ENCODE measurements at regions not wholly inside any gene's neighbourhood (a gene's known extent, or its start where the extent isn't known, plus 50 kb on each side); places are given as distances from the start of the nearest gene placed in this dataset.

GRCh38 chr3:57009802-57010201 is 50.7 kb upstream of the SPATA12 start:
- no peak for DNase-seq (ENCODE audit: extremely low spot score in 2 of 2)
- Histone ChIP-seq H3K9me3 (no peaks in the 10 kb centered on the region), H3K27ac (peak overlapping the region; percentile 85), H3K4me3 (no peak overlapping the region), H3K4me1 (peaks cover 46% of the 10 kb centered on the region), H3K36me3 (no peaks in the 10 kb centered on the region), H3K27me3 (no peaks in the 10 kb centered on the region)
- intact Hi-C loops (cut with DNase I), result loop anchor here (10.0 kb wide), 1 partner anchor 155 kb away; the partner anchor contains the start of gene IL17RD
- TF ChIP-seq POLR2A (IDR thresholded peaks at IDR 0.05), result no peak

DNA sequence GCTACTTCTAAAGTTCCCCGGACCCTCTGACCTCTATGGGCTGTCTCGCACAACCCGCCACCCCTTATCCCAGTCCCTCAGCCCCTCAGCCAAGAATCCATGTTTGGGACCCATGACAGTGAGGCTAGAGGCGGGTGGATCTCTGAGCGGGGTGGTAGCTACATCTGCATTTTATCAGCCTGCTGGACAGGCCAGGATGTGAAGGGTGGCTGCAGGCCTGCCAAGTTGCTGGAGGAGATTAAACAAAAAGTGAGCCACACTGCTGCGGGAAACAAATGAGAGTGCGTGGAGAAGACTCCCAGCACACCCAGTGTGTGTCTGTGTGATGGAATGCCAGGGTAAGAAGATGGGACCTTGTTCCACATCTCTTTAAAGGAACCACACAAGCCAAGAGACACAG is 51.1 kb upstream of the SPATA12 start:
- Histone ChIP-seq H3K36me3 (no peaks in the 10 kb centered on the region), H3K4me3 (no peak overlapping the region), H3K9me3 (no peaks in the 10 kb centered on the region), H3K27ac (peak overlapping the region; percentile 85), H3K4me1 (peaks cover 46% of the 10 kb centered on the region), H3K27me3 (no peaks in the 10 kb centered on the region)
- no peak for DNase-seq (ENCODE audit: extremely low spot score in 2 of 2)
- intact Hi-C loops (cut with DNase I), result loop anchor here (10.0 kb wide), 1 partner anchor 155 kb away; the partner anchor contains the start of gene IL17RD
- TF ChIP-seq POLR2AphosphoS5 (IDR thresholded peaks at IDR 0.05; ENCODE audit: insufficient read depth in 1 of 2, low read depth in 1 of 2) (no peak), POLR2A (IDR thresholded peaks at IDR 0.05) (no peak)
- TF ChIP-seq, protein P1, sequence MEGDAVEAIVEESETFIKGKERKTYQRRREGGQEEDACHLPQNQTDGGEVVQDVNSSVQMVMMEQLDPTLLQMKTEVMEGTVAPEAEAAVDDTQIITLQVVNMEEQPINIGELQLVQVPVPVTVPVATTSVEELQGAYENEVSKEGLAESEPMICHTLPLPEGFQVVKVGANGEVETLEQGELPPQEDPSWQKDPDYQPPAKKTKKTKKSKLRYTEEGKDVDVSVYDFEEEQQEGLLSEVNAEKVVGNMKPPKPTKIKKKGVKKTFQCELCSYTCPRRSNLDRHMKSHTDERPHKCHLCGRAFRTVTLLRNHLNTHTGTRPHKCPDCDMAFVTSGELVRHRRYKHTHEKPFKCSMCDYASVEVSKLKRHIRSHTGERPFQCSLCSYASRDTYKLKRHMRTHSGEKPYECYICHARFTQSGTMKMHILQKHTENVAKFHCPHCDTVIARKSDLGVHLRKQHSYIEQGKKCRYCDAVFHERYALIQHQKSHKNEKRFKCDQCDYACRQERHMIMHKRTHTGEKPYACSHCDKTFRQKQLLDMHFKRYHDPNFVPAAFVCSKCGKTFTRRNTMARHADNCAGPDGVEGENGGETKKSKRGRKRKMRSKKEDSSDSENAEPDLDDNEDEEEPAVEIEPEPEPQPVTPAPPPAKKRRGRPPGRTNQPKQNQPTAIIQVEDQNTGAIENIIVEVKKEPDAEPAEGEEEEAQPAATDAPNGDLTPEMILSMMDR (IDR thresholded peaks at IDR 0.05), result no peak

DNA sequence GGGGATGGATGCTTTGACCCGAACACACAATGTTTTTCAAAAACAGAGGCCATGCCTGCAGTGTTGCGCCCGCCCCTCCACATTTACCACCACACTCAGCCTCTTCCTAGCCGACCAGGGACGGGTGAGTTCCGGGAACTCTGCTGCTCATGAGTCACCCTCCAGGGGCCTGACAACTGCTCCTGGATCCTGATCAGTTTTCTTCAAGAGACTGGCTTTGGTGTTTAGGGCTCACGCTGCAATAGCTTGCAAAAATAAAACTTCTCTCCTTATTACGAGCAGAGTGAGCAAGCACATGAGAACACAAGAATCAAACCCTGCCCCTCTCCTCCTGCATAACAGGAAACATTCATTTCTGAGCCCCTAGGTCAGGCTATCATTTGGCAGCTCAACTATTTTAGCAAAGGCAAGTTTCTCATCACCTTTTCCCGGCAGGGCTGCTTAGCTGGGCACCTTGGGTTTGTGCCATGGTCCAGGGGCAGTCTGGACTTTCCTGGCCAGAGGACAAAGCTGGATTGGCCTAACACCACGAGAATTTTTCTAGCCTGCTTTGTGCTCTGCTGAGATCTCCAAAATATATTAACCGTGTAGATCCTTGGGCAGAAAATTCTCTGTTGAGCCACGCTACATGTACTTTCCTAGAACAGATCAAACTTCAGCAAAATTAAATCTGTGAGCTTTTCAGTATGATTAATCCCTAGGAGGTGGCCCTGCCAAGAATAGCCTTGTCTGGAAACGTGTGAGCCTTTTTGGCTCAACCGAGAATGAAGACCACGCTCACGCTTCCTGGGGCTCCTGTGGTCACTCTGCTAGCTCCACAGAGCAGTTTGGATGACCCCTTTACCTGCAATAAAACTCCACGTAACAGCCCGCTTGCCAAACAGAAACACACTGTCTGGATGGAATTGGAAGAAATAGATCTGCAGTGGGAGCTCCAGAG is 52.7 kb upstream of the SPATA12 start:
- H3K36me3 ChIP-seq, result no peaks in the 10 kb centered on the region
- TF ChIP-seq POLR2A (IDR thresholded peaks at IDR 0.05) (no peak), POLR2AphosphoS5 (IDR thresholded peaks at IDR 0.05; ENCODE audit: insufficient read depth in 1 of 2, low read depth in 1 of 2) (peak; percentile 37 to 62)
- TF ChIP-seq, protein P1 (IDR thresholded peaks at IDR 0.05), result no peak
- peak in 1 of 2 donors; percentile 94 for DNase-seq (ENCODE audit: extremely low spot score in 2 of 2)
- intact Hi-C loops (cut with DNase I), result loop anchor here (1.0 to 10.0 kb wide), 2 partner anchors 71 to 157 kb away; partner anchors contain the start of gene IL17RD
- peak overlapping the region; percentile 3 to 28 for H3K4me3 ChIP-seq
- H3K4me1 ChIP-seq, result peaks cover 50% of the 10 kb centered on the region
- no peaks in the 10 kb centered on the region for H3K9me3 ChIP-seq
- no peaks in the 10 kb centered on the region for H3K27me3 ChIP-seq
- peak overlapping the region; percentile 85 for H3K27ac ChIP-seq

DNA sequence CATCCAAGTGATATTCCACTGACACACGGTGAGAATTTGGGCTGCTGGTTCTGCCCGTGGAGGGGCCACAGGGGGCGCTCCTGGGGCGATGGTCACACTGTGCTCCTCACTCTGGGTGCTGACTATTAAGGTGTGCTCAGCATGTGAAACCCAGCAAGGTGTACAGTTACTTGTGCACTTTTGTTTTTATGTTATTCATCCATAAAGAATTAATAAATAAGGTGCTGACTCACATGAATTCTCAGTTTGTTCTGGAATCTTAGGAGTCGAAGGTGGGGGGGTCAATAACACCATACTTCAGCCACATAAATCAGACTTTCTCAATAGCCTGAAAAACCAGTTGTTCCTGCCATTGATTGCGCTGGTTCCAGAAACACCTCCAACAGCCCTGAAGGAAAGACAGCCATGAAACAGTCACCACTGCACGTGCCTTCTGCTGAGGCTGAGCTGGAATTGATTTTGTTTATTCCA is 53.5 kb upstream of the SPATA12 start:
- Histone ChIP-seq H3K4me1 (peaks cover 50% of the 10 kb centered on the region), H3K9me3 (no peaks in the 10 kb centered on the region), H3K27ac (peak overlapping the region; percentile 85), H3K27me3 (no peaks in the 10 kb centered on the region), H3K4me3 (no peak overlapping the region), H3K36me3 (no peaks in the 10 kb centered on the region)
- TF ChIP-seq POLR2A (IDR thresholded peaks at IDR 0.05) (no peak), POLR2AphosphoS5 (IDR thresholded peaks at IDR 0.05; ENCODE audit: insufficient read depth in 1 of 2, low read depth in 1 of 2) (peak in 1 of 2 donors; percentile 74)
- TF ChIP-seq, protein P1 (IDR thresholded peaks at IDR 0.05), result no peak
- DNase-seq (ENCODE audit: extremely low spot score in 2 of 2), result no peak
- intact Hi-C loops (cut with DNase I), result loop anchor here (10.0 kb wide), 1 partner anchor 158 kb away; the partner anchor contains the start of gene IL17RD

DNA sequence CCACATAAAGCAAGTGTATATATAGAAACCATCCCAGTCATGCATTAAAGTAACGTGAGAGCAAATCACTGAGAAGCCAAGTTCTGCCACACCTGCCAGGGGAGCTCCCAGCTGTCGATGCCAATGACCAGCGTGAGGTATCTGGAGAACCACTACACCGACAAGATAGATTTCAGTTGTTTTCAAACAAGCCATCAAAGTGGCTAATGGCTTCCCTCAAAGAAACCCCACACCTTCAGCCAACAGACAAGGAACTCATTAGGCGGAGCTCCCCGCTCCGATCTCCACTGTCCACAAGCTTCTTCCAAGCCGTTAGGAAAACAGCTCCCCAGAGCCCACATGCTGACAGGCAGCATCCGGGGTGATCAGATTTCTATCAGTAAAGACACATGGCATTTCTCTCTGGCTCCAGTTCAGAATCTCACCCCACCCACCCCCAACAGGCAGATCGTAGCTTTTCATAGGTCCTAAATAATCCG is 54.2 kb upstream of the SPATA12 start:
- no peak overlapping the region for H3K4me3 ChIP-seq
- intact Hi-C loops (cut with DNase I), result loop anchor here (10.0 kb wide), 1 partner anchor 159 kb away; the partner anchor contains the start of gene IL17RD
- H3K4me1 ChIP-seq, result peaks cover 50% of the 10 kb centered on the region
- H3K27ac ChIP-seq, result peak overlapping the region; percentile 85
- no peaks in the 10 kb centered on the region for H3K9me3 ChIP-seq
- DNase-seq (ENCODE audit: extremely low spot score in 2 of 2), result no peak
- TF ChIP-seq, protein P1 (IDR thresholded peaks at IDR 0.05), result no peak
- TF ChIP-seq POLR2A (IDR thresholded peaks at IDR 0.05) (no peak), POLR2AphosphoS5 (IDR thresholded peaks at IDR 0.05; ENCODE audit: insufficient read depth in 1 of 2, low read depth in 1 of 2) (no peak)
- H3K27me3 ChIP-seq, result no peaks in the 10 kb centered on the region
- no peaks in the 10 kb centered on the region for H3K36me3 ChIP-seq

Measured in vagina (tissue), 2 donors.